GM12864 (cell line): ENCODE measurements at regions not wholly inside any gene's neighbourhood (a gene's known extent, or its start where the extent isn't known, plus 50 kb on each side); places are given as distances from the start of the nearest gene placed in this dataset.

Experiments used
- DNase-seq: peaks from one replicate; pipeline ENCODE4 v3.0.0-alpha.2; 2011; ENCODE audit warnings: low read depth
- H3K4me3 ChIP-seq: 2 replicates; pipeline ENCODE4 v1.5.1; 2011; ENCODE audit warnings: mild to moderate bottlenecking, low read depth, low read length, control low read depth
- CTCF ChIP-seq: IDR thresholded peaks from 2 replicates; pipeline ENCODE4 v1.5.1; 2011; ENCODE audit warnings: low read depth, mild to moderate bottlenecking, moderate library complexity, low read length, control low read depth, inconsistent platforms; ENCODE audit errors: missing control alignments

GRCh38 chr4:123507376-123507775 is 110.8 kb downstream of the SPRY1 start:
- no peak for DNase-seq
- TF ChIP-seq CTCF: no peak
- H3K4me3 ChIP-seq: no peak overlapping the region

- no peak for TF ChIP-seq CTCF
- H3K4me3 ChIP-seq: no peak overlapping the region
- no peak for DNase-seq
Measured at GRCh38 chr4:123510221-123510620, 113.6 kb downstream of the SPRY1 start.

- no peak for TF ChIP-seq CTCF
- H3K4me3 ChIP-seq: no peak overlapping the region
- DNase-seq: no peak
Measured at GRCh38 chr4:123510659-123511058, 114.1 kb downstream of the SPRY1 start.

GRCh38 chr4:123516576-123516975 is 120.0 kb downstream of the SPRY1 start:
- H3K4me3 ChIP-seq: no peak overlapping the region
- no peak for TF ChIP-seq CTCF
- no peak for DNase-seq

- H3K4me3 ChIP-seq: no peak overlapping the region
- no peak for DNase-seq
- no peak for TF ChIP-seq CTCF
Measured at GRCh38 chr4:123517176-123517575, 120.6 kb downstream of the SPRY1 start.

- no peak for DNase-seq
- no peak for TF ChIP-seq CTCF
- no peak overlapping the region for H3K4me3 ChIP-seq
Measured at GRCh38 chr4:123517971-123518370, 121.4 kb downstream of the SPRY1 start.

- no peak overlapping the region for H3K4me3 ChIP-seq
- DNase-seq: no peak
- TF ChIP-seq CTCF: no peak
Measured at GRCh38 chr4:123520325-123520724, 123.7 kb downstream of the SPRY1 start.
